ENCODE measurements at regions not wholly inside any gene's neighbourhood (a gene's known extent, or its start where the extent isn't known, plus 50 kb on each side); places are given as distances from the start of the nearest gene placed in this dataset.

DNA sequence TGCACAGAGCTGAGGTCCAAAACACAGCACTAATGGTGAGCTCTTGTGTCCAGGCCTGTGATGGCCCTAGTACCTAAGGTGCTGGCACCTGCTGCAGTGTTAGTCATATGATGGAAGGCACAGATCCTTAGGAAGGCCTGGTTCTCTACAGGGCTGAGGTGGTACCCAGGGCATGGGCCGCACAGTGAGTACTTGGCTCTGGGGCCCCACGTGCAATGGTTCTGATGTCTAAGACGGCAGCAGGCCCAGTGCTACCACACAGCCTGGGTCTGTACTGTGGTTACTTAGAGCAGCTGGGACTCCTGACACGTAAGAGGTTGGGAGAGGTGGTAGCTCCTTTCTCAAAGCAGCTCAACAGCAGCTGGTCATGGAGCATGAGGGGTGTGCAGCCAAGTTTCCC is 70.6 kb upstream of the MAGI2 start:
- H4K20me1 ChIP-seq (ENCODE audit: low read depth): no peaks in the 10 kb centered on the region
- H3K27ac ChIP-seq: no peak overlapping the region
- no peaks in the 10 kb centered on the region for H3K4me1 ChIP-seq
- H3K9me3 ChIP-seq (ENCODE audit: low read depth): no peaks in the 10 kb centered on the region
- Mint-ChIP-seq H3K4me3 (no peak overlapping the region), H3K36me3 (no peaks in the 10 kb centered on the region), H3K9me3 (no peaks in the 10 kb centered on the region), H3K27me3 (ENCODE audit: insufficient read depth, low read depth) (no peaks in the 10 kb centered on the region), H3K4me1 (peaks cover 2% of the 10 kb centered on the region), H3K27ac (no peak overlapping the region)
- H3K79me2 ChIP-seq (ENCODE audit: low read depth): no peaks in the 10 kb centered on the region
- DNase-seq (ENCODE audit: low spot score): no peak
- no peak for TF ChIP-seq EZH2 (IDR thresholded peaks at IDR 0.05)
- TF ChIP-seq EZH2phosphoT487 (IDR thresholded peaks at IDR 0.05): no peak
- TF ChIP-seq CTCF (IDR thresholded peaks at IDR 0.05): no peak
- H3F3A ChIP-seq (ENCODE audit: low read depth): no peaks in the 10 kb centered on the region
- H3K9ac ChIP-seq: no peak overlapping the region
- H2AFZ ChIP-seq (replicated peaks): no peak overlapping the region
- H3K4me2 ChIP-seq: no peak overlapping the region
- H3K27me3 ChIP-seq: no peaks in the 10 kb centered on the region
- H3K36me3 ChIP-seq: no peaks in the 10 kb centered on the region
- H3K4me3 ChIP-seq: no peak overlapping the region

DNA sequence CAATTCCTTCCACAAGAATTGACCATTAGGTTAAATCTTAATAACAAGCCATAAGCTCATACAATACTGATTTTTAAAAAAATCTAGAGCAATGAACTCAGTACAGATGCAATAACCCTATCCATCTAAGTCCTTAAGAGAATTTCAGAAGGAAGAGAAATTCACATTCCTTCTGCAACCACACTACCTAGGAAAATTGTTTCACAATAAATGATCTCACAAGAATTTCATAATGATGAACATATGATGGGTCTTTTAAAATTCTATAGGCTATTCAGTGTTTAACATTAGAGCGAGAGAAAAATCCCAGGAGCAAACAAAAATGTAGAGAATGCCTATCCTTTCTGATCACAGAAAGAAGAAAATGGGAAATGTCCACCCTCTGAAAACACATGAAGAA is 70.0 kb upstream of the MAGI2 start:
- no peak for TF ChIP-seq CTCF (IDR thresholded peaks at IDR 0.05)
- Mint-ChIP-seq H3K36me3 (no peaks in the 10 kb centered on the region), H3K4me3 (no peak overlapping the region), H3K9me3 (no peaks in the 10 kb centered on the region), H3K27ac (no peak overlapping the region), H3K4me1 (no peaks in the 10 kb centered on the region), H3K27me3 (ENCODE audit: insufficient read depth, low read depth) (no peaks in the 10 kb centered on the region)
- no peak overlapping the region for H3K9ac ChIP-seq
- H4K20me1 ChIP-seq (ENCODE audit: low read depth): no peaks in the 10 kb centered on the region
- no peaks in the 10 kb centered on the region for H3K27me3 ChIP-seq
- H3K79me2 ChIP-seq (ENCODE audit: low read depth): no peaks in the 10 kb centered on the region
- H3F3A ChIP-seq (ENCODE audit: low read depth): no peaks in the 10 kb centered on the region
- no peak overlapping the region for H3K4me3 ChIP-seq
- no peaks in the 10 kb centered on the region for H3K36me3 ChIP-seq
- no peak overlapping the region for H3K4me2 ChIP-seq
- H3K27ac ChIP-seq: no peak overlapping the region
- no peak overlapping the region for H2AFZ ChIP-seq (replicated peaks)
- no peak for DNase-seq (ENCODE audit: low spot score)
- no peaks in the 10 kb centered on the region for H3K9me3 ChIP-seq (ENCODE audit: low read depth)
- H3K4me1 ChIP-seq: no peaks in the 10 kb centered on the region

- Histone ChIP-seq H3K27ac (no peak overlapping the region), H2AFZ (replicated peaks) (no peak overlapping the region), H3K9me3 (ENCODE audit: low read depth) (no peaks in the 10 kb centered on the region), H3K79me2 (ENCODE audit: low read depth) (no peaks in the 10 kb centered on the region), H3K4me1 (no peaks in the 10 kb centered on the region), H3K9ac (no peak overlapping the region), H3K36me3 (no peaks in the 10 kb centered on the region), H3K4me2 (no peak overlapping the region), H3K27me3 (no peaks in the 10 kb centered on the region), H3F3A (ENCODE audit: low read depth) (no peaks in the 10 kb centered on the region), H3K4me3 (no peak overlapping the region), H4K20me1 (ENCODE audit: low read depth) (no peaks in the 10 kb centered on the region)
- H3K4me3 Mint-ChIP-seq: no peak overlapping the region
- no peaks in the 10 kb centered on the region for H3K36me3 Mint-ChIP-seq
- TF ChIP-seq EZH2phosphoT487 (IDR thresholded peaks at IDR 0.05) (no peak), CTCF (IDR thresholded peaks at IDR 0.05) (no peak), EZH2 (IDR thresholded peaks at IDR 0.05) (no peak)
- DNase-seq (ENCODE audit: low spot score): no peak
- H3K27ac Mint-ChIP-seq: no peak overlapping the region
- H3K4me1 Mint-ChIP-seq: no peaks in the 10 kb centered on the region
- no peaks in the 10 kb centered on the region for H3K27me3 Mint-ChIP-seq (ENCODE audit: insufficient read depth, low read depth)
- no peaks in the 10 kb centered on the region for H3K9me3 Mint-ChIP-seq
Measured at GRCh38 chr7:79520543-79520942, 67.1 kb upstream of the MAGI2 start.

DNA sequence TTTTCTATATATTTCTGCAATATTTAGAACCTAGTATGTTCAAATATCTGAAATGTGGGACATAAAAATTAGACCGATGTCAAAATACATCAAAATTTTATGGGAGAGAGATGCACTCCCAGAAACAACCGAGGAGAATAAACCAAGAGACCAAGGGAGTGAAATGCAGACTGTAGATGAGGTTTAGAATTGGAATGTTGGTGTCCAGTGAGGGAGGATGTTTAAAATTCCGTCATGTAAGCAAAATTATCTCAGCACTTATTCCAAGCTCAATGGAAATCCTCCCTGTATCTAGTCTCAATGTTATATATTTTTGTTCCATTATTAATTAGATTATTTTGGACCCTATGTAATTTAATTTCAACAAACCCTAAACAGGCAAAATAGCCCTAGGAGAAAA is 61.9 kb upstream of the MAGI2 start:
- no peak for TF ChIP-seq CTCF (IDR thresholded peaks at IDR 0.05)
- TF ChIP-seq EZH2 (IDR thresholded peaks at IDR 0.05): no peak
- no peak for TF ChIP-seq EZH2phosphoT487 (IDR thresholded peaks at IDR 0.05)

More for the DNA sequence above, 61.9 kb upstream of the MAGI2 start:
- Histone ChIP-seq H3K79me2 (ENCODE audit: low read depth) (no peaks in the 10 kb centered on the region), H3F3A (ENCODE audit: low read depth) (no peaks in the 10 kb centered on the region), H2AFZ (replicated peaks) (no peak overlapping the region), H3K36me3 (no peaks in the 10 kb centered on the region), H3K27me3 (no peaks in the 10 kb centered on the region), H3K9me3 (ENCODE audit: low read depth) (no peaks in the 10 kb centered on the region), H3K4me2 (no peak overlapping the region), H3K9ac (no peak overlapping the region), H4K20me1 (ENCODE audit: low read depth) (no peaks in the 10 kb centered on the region), H3K27ac (no peak overlapping the region), H3K4me1 (no peaks in the 10 kb centered on the region), H3K4me3 (no peak overlapping the region)
- Mint-ChIP-seq H3K4me3 (no peak overlapping the region), H3K27ac (no peak overlapping the region), H3K36me3 (no peaks in the 10 kb centered on the region), H3K4me1 (no peaks in the 10 kb centered on the region), H3K27me3 (ENCODE audit: insufficient read depth, low read depth) (no peaks in the 10 kb centered on the region), H3K9me3 (no peaks in the 10 kb centered on the region)
- no peak for DNase-seq (ENCODE audit: low spot score)

Measured in neural progenitor cell (in vitro differentiated cells).